GM10248 (cell line): ENCODE measurements at regions not wholly inside any gene's neighbourhood (a gene's known extent, or its start where the extent isn't known, plus 50 kb on each side); places are given as distances from the start of the nearest gene placed in this dataset.
A peak's percentile ranks its signal among the peaks of the same experiment; 100 is the strongest.

Source experiments
- CTCF ChIA-PET: fragments of 300-600 bp; sonication (Branson Sonifier 250); formaldehyde crosslinking; extraction: SDS; loops from one replicate; lab custom pipeline; 2021; ENCODE audit warnings: antibody characterized with exemption; lab: Yijun Ruan, JAX
- POLR2A ChIA-PET: fragments of 350-650 bp; sonication (Branson Sonifier 250); formaldehyde crosslinking; extraction: SDS; loops from one replicate; lab custom pipeline; 2020; ENCODE audit warnings: antibody characterized with exemption; lab: Yijun Ruan, JAX
- DNase-seq: peaks from one replicate; pipeline ENCODE4 v3.0.0; 2012; ENCODE audit errors: extremely low spot score
- CTCF ChIP-seq: IDR thresholded peaks from 2 replicates; pipeline ENCODE4 v1.5.1; 2012; ENCODE audit warnings: mild to moderate bottlenecking, low read depth; ENCODE audit errors: extremely low read depth, missing control alignments, control extremely low read depth

- peak; percentile 77 for DNase-seq
- ChIA-PET POLR2A (no interaction called here), CTCF (interaction anchor here (0.8 to 4.7 kb wide), 42 partner anchors 8 to 722 kb away, joined by 3 to 34 read pairs (median 4); no protein-coding TSS in a partner anchor)
- peak; percentile 84 for TF ChIP-seq CTCF
Measured at GRCh38 chr7:98745722-98746318, 124.0 kb downstream of the TMEM130 start.

- no peak for TF ChIP-seq CTCF
- ChIA-PET CTCF (interaction anchor here (1.3 kb wide), 1 partner anchor 317 kb away, joined by 4 read pairs; no protein-coding TSS in a partner anchor), POLR2A (no interaction called here)
- no peak for DNase-seq
Measured at GRCh38 chr7:98748090-98748489, 121.7 kb downstream of the TMEM130 start.

DNA sequence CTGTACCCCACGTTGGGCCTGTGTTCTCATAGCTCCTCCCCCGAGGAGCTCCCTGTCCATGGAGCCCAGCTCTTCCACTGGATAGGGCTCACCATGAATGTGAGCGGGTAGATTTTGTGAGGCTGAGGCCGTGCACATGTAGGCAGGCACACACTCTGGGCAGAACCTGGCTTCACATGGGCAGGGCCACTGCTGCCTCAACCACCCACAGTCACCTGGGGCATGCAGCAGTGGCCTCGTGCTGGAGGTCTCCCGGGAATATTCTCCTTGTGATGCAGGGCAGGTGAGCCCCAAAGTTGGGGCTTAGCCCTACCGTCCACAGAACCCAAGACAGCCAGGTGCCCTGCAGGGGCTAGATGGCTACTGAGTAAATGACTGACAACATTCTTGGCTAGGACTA, 116.6 kb downstream of the TMEM130 start:
- no peak for TF ChIP-seq CTCF
- CTCF ChIA-PET = interaction anchor here (1.1 kb wide), 1 partner anchor 74 kb away, joined by 3 read pairs; no protein-coding TSS in a partner anchor
- POLR2A ChIA-PET = no interaction called here
- no peak for DNase-seq

- ChIA-PET POLR2A (no interaction called here), CTCF (interaction anchor here (0.9 to 1.1 kb wide), 2 partner anchors 8 to 74 kb away, joined by 3 read pairs; no protein-coding TSS in a partner anchor)
- TF ChIP-seq CTCF = no peak
- no peak for DNase-seq
Measured at GRCh38 chr7:98753989-98754479, 115.8 kb downstream of the TMEM130 start.

GRCh38 chr7:98755138-98755898, 114.5 kb downstream of the TMEM130 start:
- DNase-seq = peak; percentile 50
- ChIA-PET CTCF (interaction anchor here (0.9 to 2.4 kb wide), 3 partner anchors 9 to 10 kb away, joined by 3 to 17 read pairs (median 3); no protein-coding TSS in a partner anchor), POLR2A (no interaction called here)
- peak; percentile 32 for TF ChIP-seq CTCF

- ChIA-PET POLR2A (no interaction called here), CTCF (no interaction called here)
- TF ChIP-seq CTCF = no peak
- DNase-seq = no peak
Measured at GRCh38 chr7:98758157-98758556, 111.7 kb downstream of the TMEM130 start.
